22Rv1 (cell line): ENCODE measurements at regions not wholly inside any gene's neighbourhood (a gene's known extent, or its start where the extent isn't known, plus 50 kb on each side); places are given as distances from the start of the nearest gene placed in this dataset.

ENCODE experiments used
- H3K27ac ChIP-seq: fragments of 450-650 bp; 2 replicates; pipeline ENCODE4 v1.5.1; 2017
- CTCF ChIP-seq: fragments of 450-650 bp; IDR thresholded peaks from 2 replicates; pipeline ENCODE4 v1.5.1; 2017; ENCODE audit warnings: mild to moderate bottlenecking
- ZFX ChIP-seq: fragments of 450-650 bp; IDR thresholded peaks from 2 replicates; pipeline ENCODE4 v1.6.1; 2017; ENCODE audit warnings: antibody characterized with exemption, borderline replicate concordance

DNA sequence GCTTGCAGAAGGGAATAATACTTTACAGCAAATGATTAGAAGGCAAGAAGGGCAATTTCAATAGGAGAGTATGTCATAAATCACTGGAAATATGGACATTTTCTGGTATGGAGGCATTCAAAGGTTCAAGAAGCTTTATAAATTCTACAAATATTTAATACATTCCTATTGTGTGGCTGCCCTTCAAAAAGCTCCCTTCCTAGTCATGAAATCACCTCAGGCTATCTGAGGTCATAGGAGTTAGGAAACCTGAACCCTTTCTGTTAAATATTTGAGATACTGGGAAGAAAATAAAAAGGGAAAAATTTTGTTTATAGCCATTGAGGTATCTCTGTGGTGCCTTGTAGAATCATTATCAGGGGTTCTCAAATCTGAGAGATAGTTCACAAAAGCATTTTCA is 316.8 kb upstream of the EMCN start:
- no peak overlapping the region for H3K27ac ChIP-seq
- TF ChIP-seq ZFX = no peak
- no peak for TF ChIP-seq CTCF

- TF ChIP-seq CTCF (no peak), ZFX (no peak)
- H3K27ac ChIP-seq = no peak overlapping the region
These were observed 316.1 kb upstream of the EMCN start for GRCh38 chr4:100833906-100834305.

DNA sequence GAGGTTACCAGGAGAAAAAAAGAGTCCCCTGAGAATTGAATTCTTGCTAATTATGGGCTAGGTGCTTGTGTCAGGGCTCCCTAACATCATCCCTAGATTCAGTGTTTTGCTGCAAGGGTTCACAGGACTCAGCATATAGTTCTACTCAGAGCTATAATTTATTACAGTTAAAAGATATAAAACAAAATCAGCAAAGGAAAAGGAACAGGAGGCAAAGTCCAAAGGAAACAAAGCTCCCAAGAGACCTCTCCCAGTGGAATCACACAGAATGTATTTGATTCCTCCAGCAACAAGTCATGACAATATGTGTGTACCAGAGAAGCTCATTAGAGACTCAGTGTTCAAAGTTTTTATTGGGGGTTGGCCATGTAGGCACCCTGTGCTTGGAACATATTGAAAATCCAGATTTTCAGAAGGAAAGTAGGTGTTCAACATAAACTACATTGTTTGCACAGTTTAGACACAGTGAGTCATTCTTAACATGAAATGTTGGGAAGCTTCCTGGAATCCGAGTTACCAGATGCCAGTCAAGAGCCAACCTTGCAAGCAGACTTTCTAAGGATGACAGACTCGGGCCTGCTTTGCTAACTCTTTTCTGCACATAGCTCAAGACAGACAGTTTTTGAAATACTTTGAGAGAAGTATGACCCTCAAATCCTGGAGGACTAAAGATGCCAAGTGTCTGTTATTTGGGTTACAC is 311.3 kb upstream of the EMCN start:
- H3K27ac ChIP-seq = no peak overlapping the region
- no peak for TF ChIP-seq ZFX
- TF ChIP-seq CTCF = no peak

- TF ChIP-seq CTCF (no peak), ZFX (no peak)
- no peak overlapping the region for H3K27ac ChIP-seq
These were observed 310.5 kb upstream of the EMCN start for GRCh38 chr4:100828364-100828763.

DNA sequence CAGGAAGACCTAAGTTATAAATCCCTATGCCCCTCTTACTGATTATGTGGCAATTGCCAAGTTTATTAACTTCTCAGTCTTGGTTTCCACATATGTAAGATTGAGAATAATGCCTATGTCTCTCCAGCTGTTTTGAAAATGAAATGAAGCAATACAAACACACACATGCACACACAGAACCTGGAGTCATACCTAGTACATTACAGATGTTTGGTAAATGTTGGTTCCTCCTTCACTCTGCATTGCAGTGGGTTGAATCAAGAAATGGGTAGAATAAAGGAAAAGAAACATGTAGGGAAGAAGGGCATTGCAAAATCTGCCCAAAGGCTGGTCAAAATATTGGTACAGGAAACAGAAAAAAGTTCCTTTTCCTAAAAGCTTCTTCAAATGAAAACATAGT is 309.9 kb upstream of the EMCN start:
- no peak overlapping the region for H3K27ac ChIP-seq
- no peak for TF ChIP-seq ZFX
- no peak for TF ChIP-seq CTCF

GRCh38 chr4:100826808-100827548 is 309.2 kb upstream of the EMCN start:
- no peak overlapping the region for H3K27ac ChIP-seq
- TF ChIP-seq CTCF = no peak
- TF ChIP-seq ZFX = no peak

- H3K27ac ChIP-seq = no peak overlapping the region
- TF ChIP-seq CTCF (no peak), ZFX (no peak)
These were observed 308.2 kb upstream of the EMCN start for GRCh38 chr4:100826067-100826466.
